GM13977 (cell line): ENCODE measurements at regions not wholly inside any gene's neighbourhood (a gene's known extent, or its start where the extent isn't known, plus 50 kb on each side); places are given as distances from the start of the nearest gene placed in this dataset.

ENCODE experiments used
- DNase-seq: peaks from one replicate; pipeline ENCODE4 v3.0.0; 2012; ENCODE audit warnings: low spot score
- CTCF ChIP-seq: IDR thresholded peaks from 2 replicates; pipeline ENCODE4 v1.5.1; 2012; ENCODE audit warnings: mild to moderate bottlenecking, control low read depth; ENCODE audit not compliant: insufficient read depth; ENCODE audit errors: extremely low read depth, missing control alignments
- in situ Hi-C: fragments of 300-500 bp; cut with MboI; formaldehyde crosslinking; loops from one replicate; pipeline ENCODE4 v1.12.0; 2022; ENCODE audit warnings: low sequenced_read_pairs, low pct_unique_long_range_greater_than_20kb, mixed read lengths, inconsistent platforms; ENCODE audit not compliant: unreplicated experiment

DNA sequence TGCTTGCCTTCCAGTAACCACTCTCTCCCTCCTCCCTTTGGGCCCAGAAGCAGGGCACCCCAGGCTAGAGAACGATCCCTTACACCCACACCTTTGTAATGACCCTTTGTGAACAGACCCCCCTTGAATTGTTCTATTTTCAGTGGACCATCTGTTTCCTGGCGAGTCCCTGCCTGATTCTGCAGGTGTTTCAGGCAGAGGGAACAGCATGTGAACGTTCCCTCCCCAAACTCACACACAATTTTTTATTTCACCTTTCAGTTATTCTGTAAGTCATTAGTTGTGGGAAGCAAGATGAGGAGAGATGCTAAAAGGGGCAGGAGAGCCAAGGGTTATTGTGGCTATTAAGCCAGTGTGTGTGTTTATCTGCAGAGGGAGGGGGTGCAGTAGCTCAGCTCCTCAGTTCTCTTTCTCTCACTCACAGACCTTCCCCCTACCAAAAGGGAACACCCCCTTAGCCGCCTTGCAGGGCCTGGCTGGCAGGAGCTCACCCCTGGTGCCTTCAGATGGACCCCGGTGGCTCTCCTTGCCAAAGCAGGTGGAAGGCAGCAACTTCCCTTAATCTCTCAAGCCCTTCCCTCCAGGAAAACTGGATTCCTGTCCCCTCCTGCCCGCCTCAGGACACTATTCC is 64.8 kb upstream of the SPON1 start:
- no peak for DNase-seq
- in situ Hi-C loops, result no loop called here
- no peak for TF ChIP-seq CTCF

DNA sequence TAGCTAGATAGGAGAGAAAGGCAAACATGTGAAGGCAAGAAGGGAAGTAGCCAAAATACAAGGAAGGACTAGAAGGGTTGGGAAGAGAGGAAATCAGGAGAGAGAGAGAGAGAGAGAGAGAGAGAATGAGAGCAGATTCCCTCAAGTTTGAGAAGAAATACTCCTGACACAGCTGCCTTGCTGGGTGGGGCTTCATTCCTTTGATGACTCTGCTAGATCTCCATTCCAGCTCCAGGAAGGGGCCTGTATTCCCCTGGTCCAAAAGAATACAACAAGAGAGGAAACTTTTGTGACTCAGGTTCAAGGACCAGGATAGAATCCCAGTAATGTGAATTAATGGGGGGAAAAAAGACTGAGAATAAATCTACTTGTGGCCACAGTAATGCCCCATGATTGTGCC is 62.9 kb upstream of the SPON1 start:
- no peak for TF ChIP-seq CTCF
- in situ Hi-C loops, result no loop called here

DNA sequence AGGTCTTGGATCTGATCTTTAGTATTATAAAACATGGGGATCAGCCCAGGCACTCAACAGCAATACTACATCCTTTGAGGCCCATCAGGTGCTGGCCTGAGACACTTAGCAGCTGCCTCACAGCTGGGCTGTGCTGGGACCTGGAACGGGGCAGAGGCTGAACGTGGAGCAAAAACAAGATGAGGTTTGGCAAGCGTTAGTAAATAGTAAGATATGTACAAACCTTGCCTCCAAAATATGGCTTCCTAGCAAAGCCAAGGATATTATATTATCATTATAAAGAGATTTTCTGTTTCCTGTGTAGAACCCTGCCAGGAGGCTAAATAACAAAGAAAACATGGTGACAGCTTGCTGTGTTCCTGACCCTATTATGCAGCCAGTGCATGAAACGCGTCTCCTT is 60.0 kb upstream of the SPON1 start:
- no peak for TF ChIP-seq CTCF
- DNase-seq, result no peak
- in situ Hi-C loops, result no loop called here

More for the DNA sequence above, 62.9 kb upstream of the SPON1 start:
- no peak for DNase-seq

DNA sequence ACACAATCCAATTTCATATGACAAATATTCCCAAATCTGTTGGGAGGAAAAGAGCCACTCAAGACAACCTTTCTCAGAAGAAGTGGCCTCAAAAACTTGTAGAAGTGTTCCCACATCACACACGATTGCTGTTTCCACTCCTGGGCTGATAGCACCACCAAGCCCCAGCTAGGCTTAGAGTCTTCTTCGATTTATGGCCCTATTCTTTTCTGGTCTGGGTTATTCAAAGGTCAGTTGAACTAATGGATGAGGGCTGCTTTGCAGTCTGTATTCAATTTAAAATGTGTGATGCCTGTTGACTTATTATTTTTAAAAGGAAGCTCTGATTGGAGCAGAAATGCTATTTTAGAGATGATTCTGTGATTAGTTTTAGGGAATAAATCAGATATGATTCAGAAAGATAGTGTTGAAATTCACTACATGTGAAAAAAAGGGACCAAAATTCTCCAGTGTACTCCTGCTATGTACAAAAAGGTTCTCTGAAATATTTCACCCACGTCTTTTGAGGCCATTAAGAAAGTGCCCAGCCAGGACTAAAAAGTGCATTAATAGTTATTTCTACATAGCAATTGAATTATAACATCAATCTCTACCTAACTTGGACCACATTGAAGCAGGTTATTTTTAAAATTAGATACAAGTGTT is 57.3 kb upstream of the SPON1 start:
- no peak for DNase-seq
- TF ChIP-seq CTCF, result no peak
- in situ Hi-C loops, result no loop called here

GRCh38 chr11:13907678-13908077 is 54.8 kb upstream of the SPON1 start:
- in situ Hi-C loops, result no loop called here
- no peak for TF ChIP-seq CTCF
- DNase-seq, result no peak

GRCh38 chr11:13908535-13908934 is 54.0 kb upstream of the SPON1 start:
- no peak for DNase-seq
- no peak for TF ChIP-seq CTCF
- in situ Hi-C loops, result no loop called here
